ENCODE measurements at regions not wholly inside any gene's neighbourhood (a gene's known extent, or its start where the extent isn't known, plus 50 kb on each side); places are given as distances from the start of the nearest gene placed in this dataset.

GRCh38 chr4:29213020-29213419 is 1507.1 kb upstream of the PCDH7 start:
- TF ChIP-seq, protein P1, sequence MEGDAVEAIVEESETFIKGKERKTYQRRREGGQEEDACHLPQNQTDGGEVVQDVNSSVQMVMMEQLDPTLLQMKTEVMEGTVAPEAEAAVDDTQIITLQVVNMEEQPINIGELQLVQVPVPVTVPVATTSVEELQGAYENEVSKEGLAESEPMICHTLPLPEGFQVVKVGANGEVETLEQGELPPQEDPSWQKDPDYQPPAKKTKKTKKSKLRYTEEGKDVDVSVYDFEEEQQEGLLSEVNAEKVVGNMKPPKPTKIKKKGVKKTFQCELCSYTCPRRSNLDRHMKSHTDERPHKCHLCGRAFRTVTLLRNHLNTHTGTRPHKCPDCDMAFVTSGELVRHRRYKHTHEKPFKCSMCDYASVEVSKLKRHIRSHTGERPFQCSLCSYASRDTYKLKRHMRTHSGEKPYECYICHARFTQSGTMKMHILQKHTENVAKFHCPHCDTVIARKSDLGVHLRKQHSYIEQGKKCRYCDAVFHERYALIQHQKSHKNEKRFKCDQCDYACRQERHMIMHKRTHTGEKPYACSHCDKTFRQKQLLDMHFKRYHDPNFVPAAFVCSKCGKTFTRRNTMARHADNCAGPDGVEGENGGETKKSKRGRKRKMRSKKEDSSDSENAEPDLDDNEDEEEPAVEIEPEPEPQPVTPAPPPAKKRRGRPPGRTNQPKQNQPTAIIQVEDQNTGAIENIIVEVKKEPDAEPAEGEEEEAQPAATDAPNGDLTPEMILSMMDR (IDR thresholded peaks at IDR 0.05; ENCODE audit: control insufficient read depth, extremely low read depth, insufficient read depth), result no peak
- no peak overlapping the region for H3K4me3 ChIP-seq (ENCODE audit: low read depth, low read length)
- DNase-seq (ENCODE audit: low read depth), result no peak

GRCh38 chr4:29220761-29221160 is 1499.4 kb upstream of the PCDH7 start:
- no peak for DNase-seq (ENCODE audit: low read depth)
- TF ChIP-seq, protein P1 (IDR thresholded peaks at IDR 0.05; ENCODE audit: control insufficient read depth, extremely low read depth, insufficient read depth), result no peak
- H3K4me3 ChIP-seq (ENCODE audit: low read depth, low read length), result no peak overlapping the region

GRCh38 chr4:29224911-29225310 is 1495.3 kb upstream of the PCDH7 start:
- TF ChIP-seq, protein P1 (IDR thresholded peaks at IDR 0.05; ENCODE audit: control insufficient read depth, extremely low read depth, insufficient read depth), result no peak
- no peak for DNase-seq (ENCODE audit: low read depth)
- no peak overlapping the region for H3K4me3 ChIP-seq (ENCODE audit: low read depth, low read length)

DNA sequence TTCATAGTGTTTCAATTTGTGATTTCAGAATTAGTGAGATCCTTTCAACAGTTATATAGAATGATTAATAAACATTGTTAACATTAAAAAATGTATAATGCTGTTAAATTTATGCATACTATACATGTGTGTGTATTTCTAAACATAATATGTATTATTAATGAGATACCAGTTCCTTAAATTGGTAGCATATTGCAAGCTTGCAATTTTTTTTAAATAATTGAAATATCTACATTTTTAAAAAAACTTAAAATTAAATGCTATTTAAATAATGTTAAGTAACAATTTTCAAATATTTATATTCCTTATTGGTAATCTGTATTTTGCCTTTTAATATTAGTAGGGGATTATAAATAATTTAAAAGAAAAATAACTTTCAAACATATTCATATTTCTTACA is 1479.5 kb upstream of the PCDH7 start:
- TF ChIP-seq, protein P1 (IDR thresholded peaks at IDR 0.05; ENCODE audit: control insufficient read depth, extremely low read depth, insufficient read depth), result no peak
- no peak overlapping the region for H3K4me3 ChIP-seq (ENCODE audit: low read depth, low read length)
- no peak for DNase-seq (ENCODE audit: low read depth)

GRCh38 chr4:29243054-29243453 is 1477.1 kb upstream of the PCDH7 start:
- no peak for DNase-seq (ENCODE audit: low read depth)
- TF ChIP-seq, protein P1 (IDR thresholded peaks at IDR 0.05; ENCODE audit: control insufficient read depth, extremely low read depth, insufficient read depth), result no peak
- no peak overlapping the region for H3K4me3 ChIP-seq (ENCODE audit: low read depth, low read length)

DNA sequence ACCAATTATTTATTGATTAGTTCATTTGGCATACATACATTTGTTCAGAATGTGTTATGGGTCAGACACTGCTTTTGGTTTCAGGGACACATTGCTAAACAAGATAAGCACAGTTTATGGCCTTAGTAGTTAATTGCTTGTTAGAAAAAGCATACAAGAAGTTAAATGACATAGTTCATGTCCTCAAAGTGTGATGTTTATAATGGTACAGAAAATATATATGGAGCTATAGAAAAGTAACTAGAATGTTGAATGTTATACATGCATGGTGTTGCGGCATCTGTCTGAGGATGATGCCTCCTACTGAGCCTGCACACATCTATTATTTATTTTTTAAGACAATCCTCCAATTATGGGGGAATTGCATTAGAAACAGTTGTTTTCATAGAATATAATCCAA is 1476.3 kb upstream of the PCDH7 start:
- TF ChIP-seq, protein P1 (IDR thresholded peaks at IDR 0.05; ENCODE audit: control insufficient read depth, extremely low read depth, insufficient read depth), result no peak
- no peak for DNase-seq (ENCODE audit: low read depth)
- H3K4me3 ChIP-seq (ENCODE audit: low read depth, low read length), result no peak overlapping the region

DNA sequence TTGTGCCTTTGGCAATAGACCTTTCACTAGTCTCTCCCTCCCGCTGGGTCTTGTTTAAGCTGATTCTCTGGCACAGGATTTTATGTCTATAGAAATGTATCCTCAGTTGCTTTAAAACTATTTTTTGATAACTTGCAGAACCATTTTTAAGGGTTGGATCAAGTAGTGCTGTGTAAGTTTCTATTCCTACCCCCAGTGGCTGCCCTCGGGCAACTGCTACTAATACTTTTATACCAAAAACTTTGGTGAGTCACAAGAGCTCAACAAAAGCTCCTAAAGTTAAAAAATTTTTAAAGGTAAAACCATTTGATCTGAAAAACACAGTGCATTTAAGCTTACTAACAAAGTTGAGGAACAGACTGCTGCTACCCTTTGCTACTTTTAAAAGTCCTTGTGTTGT is 1460.6 kb upstream of the PCDH7 start:
- no peak for DNase-seq (ENCODE audit: low read depth)
- TF ChIP-seq, protein P1 (IDR thresholded peaks at IDR 0.05; ENCODE audit: control insufficient read depth, extremely low read depth, insufficient read depth), result no peak
- H3K4me3 ChIP-seq (ENCODE audit: low read depth, low read length), result no peak overlapping the region

All from LNCaP clone FGC (cell line).